ENCODE measurements at regions not wholly inside any gene's neighbourhood (a gene's known extent, or its start where the extent isn't known, plus 50 kb on each side); places are given as distances from the start of the nearest gene placed in this dataset.

- no peak for DNase-seq (ENCODE audit: low read depth in 3 of 3, low spot score in 2 of 3)
These were observed 70.7 kb upstream of the ESRRG start for GRCh38 chr1:216793973-216794372.

- DNase-seq (ENCODE audit: low read depth in 3 of 3, low spot score in 2 of 3) = no peak
These were observed 70.1 kb upstream of the ESRRG start for GRCh38 chr1:216793303-216793702.

- no peak for DNase-seq (ENCODE audit: low read depth in 3 of 3, low spot score in 2 of 3)
These were observed 65.4 kb upstream of the ESRRG start for GRCh38 chr1:216788671-216789070.

GRCh38 chr1:216785737-216786136 is 62.5 kb upstream of the ESRRG start:
- DNase-seq (ENCODE audit: low read depth in 3 of 3, low spot score in 2 of 3) = no peak

GRCh38 chr1:216785221-216785620 is 62.0 kb upstream of the ESRRG start:
- no peak for DNase-seq (ENCODE audit: low read depth in 3 of 3, low spot score in 2 of 3)

GRCh38 chr1:216779686-216780085 is 56.5 kb upstream of the ESRRG start:
- no peak for DNase-seq (ENCODE audit: low read depth in 3 of 3, low spot score in 2 of 3)

GRCh38 chr1:216778737-216779136 is 55.5 kb upstream of the ESRRG start:
- DNase-seq (ENCODE audit: low read depth in 3 of 3, low spot score in 2 of 3) = no peak

GRCh38 chr1:216777148-216777547 is 53.9 kb upstream of the ESRRG start:
- DNase-seq (ENCODE audit: low read depth in 3 of 3, low spot score in 2 of 3) = no peak
